ENCODE measurements at regions not wholly inside any gene's neighbourhood (a gene's known extent, or its start where the extent isn't known, plus 50 kb on each side); places are given as distances from the start of the nearest gene placed in this dataset.

DNA sequence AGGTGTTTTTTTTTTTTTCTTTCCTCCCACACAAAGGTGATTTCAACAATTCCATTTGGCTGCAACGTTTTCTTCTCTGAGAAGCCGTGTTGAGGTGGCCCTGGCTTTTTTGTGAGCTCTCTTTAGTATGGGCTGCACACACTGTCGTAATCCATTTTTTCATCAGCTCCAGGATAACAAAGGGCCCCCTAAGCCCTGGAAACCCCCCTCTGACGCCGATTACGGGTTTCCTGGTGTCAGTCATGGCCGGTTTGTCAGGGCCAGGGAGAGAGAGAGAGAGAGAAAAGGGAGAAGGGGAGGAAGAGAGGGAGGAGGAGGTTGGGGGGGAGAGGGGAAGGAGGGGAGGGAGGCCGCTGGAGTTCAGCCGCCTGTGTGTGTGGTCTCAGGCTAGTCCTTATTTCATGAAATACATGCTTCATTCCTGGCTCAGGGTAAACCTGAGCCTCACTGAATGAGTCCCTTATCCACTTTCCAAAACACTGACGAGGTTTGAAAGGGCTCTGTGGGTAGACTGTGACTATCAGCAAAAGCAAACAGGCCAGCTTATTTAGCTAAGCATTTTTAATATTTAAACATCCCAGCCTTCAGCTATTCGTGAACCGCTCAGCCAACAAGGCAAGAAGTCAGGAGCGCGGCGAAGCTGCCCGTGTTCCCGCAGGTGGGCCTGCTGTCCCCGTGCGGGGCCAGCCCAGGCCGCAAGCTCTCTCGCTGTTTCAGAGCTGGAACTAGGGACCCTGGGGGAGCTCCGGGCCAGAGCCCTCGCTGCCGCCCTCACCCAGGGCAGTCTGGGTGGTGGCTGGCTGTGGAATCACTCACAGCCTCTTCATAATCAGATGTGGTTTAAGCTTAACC lies 172.8 kb downstream of the ERCC6L2 start:
- Histone ChIP-seq H3K9me3 (no peaks in the 10 kb centered on the region), H3K4me3 (peak overlapping the region in 1 of 4 donors; percentile 24), H3K4me1 (peaks cover 0 to 20% (median 19%) of the 10 kb centered on the region in 4 donors), H3K36me3 (no peaks in the 10 kb centered on the region), H3K27ac (replicated peaks in 1 of 4) (peak overlapping the region; percentile 48 to 76 (median 66)), H3K27me3 (no peaks in the 10 kb centered on the region)
- intact Hi-C loops (cut with DNase I), result no loop called here
- TF ChIP-seq POLR2AphosphoS5 (IDR thresholded peaks at IDR 0.05) (no peak), POLR2A (IDR thresholded peaks at IDR 0.05; ENCODE audit: low read depth) (no peak), EP300 (IDR thresholded peaks at IDR 0.05) (no peak)
- TF ChIP-seq, protein P1, sequence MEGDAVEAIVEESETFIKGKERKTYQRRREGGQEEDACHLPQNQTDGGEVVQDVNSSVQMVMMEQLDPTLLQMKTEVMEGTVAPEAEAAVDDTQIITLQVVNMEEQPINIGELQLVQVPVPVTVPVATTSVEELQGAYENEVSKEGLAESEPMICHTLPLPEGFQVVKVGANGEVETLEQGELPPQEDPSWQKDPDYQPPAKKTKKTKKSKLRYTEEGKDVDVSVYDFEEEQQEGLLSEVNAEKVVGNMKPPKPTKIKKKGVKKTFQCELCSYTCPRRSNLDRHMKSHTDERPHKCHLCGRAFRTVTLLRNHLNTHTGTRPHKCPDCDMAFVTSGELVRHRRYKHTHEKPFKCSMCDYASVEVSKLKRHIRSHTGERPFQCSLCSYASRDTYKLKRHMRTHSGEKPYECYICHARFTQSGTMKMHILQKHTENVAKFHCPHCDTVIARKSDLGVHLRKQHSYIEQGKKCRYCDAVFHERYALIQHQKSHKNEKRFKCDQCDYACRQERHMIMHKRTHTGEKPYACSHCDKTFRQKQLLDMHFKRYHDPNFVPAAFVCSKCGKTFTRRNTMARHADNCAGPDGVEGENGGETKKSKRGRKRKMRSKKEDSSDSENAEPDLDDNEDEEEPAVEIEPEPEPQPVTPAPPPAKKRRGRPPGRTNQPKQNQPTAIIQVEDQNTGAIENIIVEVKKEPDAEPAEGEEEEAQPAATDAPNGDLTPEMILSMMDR (IDR thresholded peaks at IDR 0.05), result no peak
- DNase-seq (ENCODE audit: extremely low spot score), result no peak
- WGBS, result 35% methylated on average over 24 of the region's 24 CpGs

DNA sequence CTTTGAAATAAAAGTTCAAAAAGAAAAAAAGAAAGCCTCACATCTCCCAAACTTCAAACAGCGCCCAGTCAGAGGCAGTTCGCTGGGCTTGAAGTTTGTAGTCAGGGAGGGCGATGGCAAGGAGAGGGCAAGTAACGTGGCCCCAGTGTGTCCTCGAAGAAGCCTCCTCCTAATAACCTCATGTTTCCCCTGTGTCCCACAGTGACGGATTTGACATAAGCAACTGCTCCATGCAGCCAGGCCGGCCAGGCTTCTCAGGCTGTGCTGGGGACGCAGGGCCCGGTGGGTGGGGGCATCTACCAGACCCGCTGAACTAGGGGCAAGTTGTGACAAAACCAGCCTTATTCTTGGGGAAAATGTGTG lies 172.2 kb downstream of the ERCC6L2 start:
- TF ChIP-seq EP300 (IDR thresholded peaks at IDR 0.05), result no peak
- TF ChIP-seq, protein P1 (IDR thresholded peaks at IDR 0.05), result no peak
- TF ChIP-seq POLR2A (IDR thresholded peaks at IDR 0.05; ENCODE audit: low read depth), result no peak
- Histone ChIP-seq H3K27ac (replicated peaks in 1 of 4) (peak overlapping the region in 3 of 4 donors; percentile 48 to 76 (median 74)), H3K9me3 (no peaks in the 10 kb centered on the region), H3K4me3 (no peak overlapping the region), H3K4me1 (peaks cover 0 to 20% (median 19%) of the 10 kb centered on the region in 4 donors), H3K36me3 (no peaks in the 10 kb centered on the region), H3K27me3 (no peaks in the 10 kb centered on the region)
- WGBS, result 89% methylated on average over 10 of the region's 10 CpGs
- DNase-seq (ENCODE audit: extremely low spot score), result no peak
- intact Hi-C loops (cut with DNase I), result no loop called here

DNA sequence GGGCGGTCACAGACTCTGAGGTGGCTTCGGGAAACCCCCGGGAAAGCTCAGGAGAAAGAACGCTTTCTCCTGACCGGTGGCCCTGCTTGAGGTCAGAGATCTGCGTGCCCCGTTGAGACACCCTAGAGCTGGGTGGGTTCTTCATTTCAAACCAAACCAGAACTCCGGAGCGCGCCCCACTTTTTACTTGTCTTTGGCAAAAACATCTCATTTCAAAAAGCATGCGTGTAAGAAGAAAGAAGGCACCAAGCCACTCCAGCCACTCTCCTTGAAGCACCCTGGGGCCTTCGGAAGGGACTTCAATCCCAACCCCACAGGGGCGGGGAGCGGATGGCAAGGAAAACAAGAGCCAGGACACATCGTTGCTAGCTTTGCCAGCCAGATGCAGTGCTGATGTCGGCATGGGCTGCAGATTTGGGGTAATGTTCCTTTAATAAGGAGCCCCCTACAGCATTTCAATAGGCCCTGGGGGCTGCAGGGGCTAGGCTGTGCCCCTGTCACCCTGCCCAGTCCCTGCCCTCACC lies 171.7 kb downstream of the ERCC6L2 start:
- WGBS, result 92% methylated on average over 16 of the region's 16 CpGs
- H3K4me3 ChIP-seq, result no peak overlapping the region
- no peaks in the 10 kb centered on the region for H3K27me3 ChIP-seq
- no peak overlapping the region for H3K27ac ChIP-seq (replicated peaks in 1 of 4)
- H3K36me3 ChIP-seq, result no peaks in the 10 kb centered on the region
- intact Hi-C loops (cut with DNase I), result no loop called here
- TF ChIP-seq EP300 (IDR thresholded peaks at IDR 0.05) (no peak), POLR2A (IDR thresholded peaks at IDR 0.05; ENCODE audit: low read depth) (no peak), POLR2AphosphoS5 (IDR thresholded peaks at IDR 0.05) (no peak)
- TF ChIP-seq, protein P1 (IDR thresholded peaks at IDR 0.05), result no peak
- DNase-seq (ENCODE audit: extremely low spot score), result no peak
- no peaks in the 10 kb centered on the region for H3K9me3 ChIP-seq
- H3K4me1 ChIP-seq, result peaks cover 0 to 20% (median 19%) of the 10 kb centered on the region in 4 donors

DNA sequence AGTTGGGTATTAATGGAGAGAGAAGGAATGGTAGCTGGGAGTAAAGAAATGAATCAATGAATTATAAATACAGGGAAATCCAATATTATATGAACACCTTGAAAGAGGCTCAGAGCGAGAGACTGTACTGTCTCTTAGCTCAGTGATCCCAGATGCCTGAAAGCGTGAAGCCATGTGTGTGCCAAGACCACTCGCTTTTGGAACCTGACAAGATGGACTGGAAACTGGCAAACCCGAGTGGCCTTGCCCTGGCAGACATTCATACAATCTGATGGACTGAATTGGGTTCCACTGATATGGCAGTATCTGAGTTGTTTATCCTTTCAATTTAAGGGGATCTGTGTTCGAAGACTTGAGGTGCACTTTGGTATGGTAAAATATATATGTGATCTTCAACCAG lies 170.3 kb downstream of the ERCC6L2 start:
- TF ChIP-seq POLR2AphosphoS5 (IDR thresholded peaks at IDR 0.05) (no peak), POLR2A (IDR thresholded peaks at IDR 0.05; ENCODE audit: low read depth) (no peak), EP300 (IDR thresholded peaks at IDR 0.05) (no peak)
- TF ChIP-seq, protein P1 (IDR thresholded peaks at IDR 0.05), result no peak
- 87% methylated on average over 5 of the region's 5 CpGs for WGBS
- intact Hi-C loops (cut with DNase I), result no loop called here
- DNase-seq (ENCODE audit: extremely low spot score), result no peak
- H3K4me1 ChIP-seq, result peaks cover 0 to 27% (median 24%) of the 10 kb centered on the region in 4 donors
- no peaks in the 10 kb centered on the region for H3K27me3 ChIP-seq
- H3K4me3 ChIP-seq, result no peak overlapping the region
- H3K27ac ChIP-seq (replicated peaks in 1 of 4), result no peak overlapping the region
- H3K9me3 ChIP-seq, result no peaks in the 10 kb centered on the region
- H3K36me3 ChIP-seq, result no peaks in the 10 kb centered on the region

Measured in esophagus muscularis mucosa (tissue), 4 donors.